ENCODE measurements at regions not wholly inside any gene's neighbourhood (a gene's known extent, or its start where the extent isn't known, plus 50 kb on each side); places are given as distances from the start of the nearest gene placed in this dataset.

- no peak for DNase-seq
Measured at GRCh38 chr2:121086450-121086849, 198.6 kb downstream of the TFCP2L1 start.

- no peak for DNase-seq
Measured at GRCh38 chr2:121087117-121087516, 197.9 kb downstream of the TFCP2L1 start.

- no peak for DNase-seq
Measured at GRCh38 chr2:121088251-121089165, 196.5 kb downstream of the TFCP2L1 start.

GRCh38 chr2:121089166-121089510, 195.9 kb downstream of the TFCP2L1 start:
- no peak for DNase-seq

- no peak for DNase-seq
Measured at GRCh38 chr2:121090088-121090715, 194.8 kb downstream of the TFCP2L1 start.

- no peak for DNase-seq
Measured at GRCh38 chr2:121092095-121092494, 192.9 kb downstream of the TFCP2L1 start.

GRCh38 chr2:121093692-121094091, 191.3 kb downstream of the TFCP2L1 start:
- DNase-seq = no peak

GRCh38 chr2:121094101-121094500, 190.9 kb downstream of the TFCP2L1 start:
- DNase-seq = no peak

- no peak for DNase-seq
Measured at GRCh38 chr2:121094845-121095244, 190.2 kb downstream of the TFCP2L1 start.

- peak; percentile 28 to 39 for DNase-seq
Measured at GRCh38 chr2:121095257-121096080, 189.5 kb downstream of the TFCP2L1 start.

GRCh38 chr2:121096611-121097010, 188.4 kb downstream of the TFCP2L1 start:
- DNase-seq = no peak

- no peak for DNase-seq
Measured at GRCh38 chr2:121098556-121098955, 186.4 kb downstream of the TFCP2L1 start.

- DNase-seq = no peak
Measured at GRCh38 chr2:121099329-121100290, 185.4 kb downstream of the TFCP2L1 start.

GRCh38 chr2:121101093-121101715, 183.8 kb downstream of the TFCP2L1 start:
- DNase-seq = no peak

- no peak for DNase-seq
Measured at GRCh38 chr2:121102941-121103340, 182.1 kb downstream of the TFCP2L1 start.

GRCh38 chr2:121103960-121104359, 181.0 kb downstream of the TFCP2L1 start:
- DNase-seq = no peak

- no peak for DNase-seq
Measured at GRCh38 chr2:121104721-121105141, 180.3 kb downstream of the TFCP2L1 start.

GRCh38 chr2:121110924-121111323, 174.1 kb downstream of the TFCP2L1 start:
- DNase-seq = no peak

GRCh38 chr2:121118951-121119350, 166.1 kb downstream of the TFCP2L1 start:
- no peak for DNase-seq

GRCh38 chr2:121120411-121120810, 164.6 kb downstream of the TFCP2L1 start:
- DNase-seq = no peak

GRCh38 chr2:121120991-121121390, 164.0 kb downstream of the TFCP2L1 start:
- no peak for DNase-seq

GRCh38 chr2:121121661-121122060, 163.3 kb downstream of the TFCP2L1 start:
- no peak for DNase-seq

All from AML-193 (cell line).